ENCODE measurements at regions not wholly inside any gene's neighbourhood (a gene's known extent, or its start where the extent isn't known, plus 50 kb on each side); places are given as distances from the start of the nearest gene placed in this dataset.
"Not testable (repeated sequence)": the region's sequence is repeated elsewhere in the genome, so short reads cannot be mapped to it uniquely, and the experiment has no call there.

DNA sequence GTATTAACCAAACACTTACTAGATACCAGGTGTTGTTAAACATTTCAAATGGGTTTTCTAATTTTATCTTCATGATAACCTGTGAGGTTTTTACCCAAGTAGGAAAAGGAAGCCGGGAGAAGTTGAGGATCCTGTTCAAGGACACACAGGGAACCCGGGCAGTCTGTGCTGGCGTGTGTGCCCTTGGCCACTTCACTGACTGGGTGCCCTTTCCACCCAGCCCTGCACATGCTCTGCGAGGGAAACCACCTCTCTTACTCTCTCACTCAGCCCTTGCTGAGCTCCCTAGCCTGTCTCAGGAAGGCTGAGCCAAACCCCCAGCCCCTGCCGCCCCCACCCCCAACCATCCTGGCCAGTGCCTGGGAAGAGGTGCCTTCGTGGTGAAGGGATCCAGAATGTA, 51.8 kb downstream of the TEX44 start:
- DNase-seq = no peak

DNA sequence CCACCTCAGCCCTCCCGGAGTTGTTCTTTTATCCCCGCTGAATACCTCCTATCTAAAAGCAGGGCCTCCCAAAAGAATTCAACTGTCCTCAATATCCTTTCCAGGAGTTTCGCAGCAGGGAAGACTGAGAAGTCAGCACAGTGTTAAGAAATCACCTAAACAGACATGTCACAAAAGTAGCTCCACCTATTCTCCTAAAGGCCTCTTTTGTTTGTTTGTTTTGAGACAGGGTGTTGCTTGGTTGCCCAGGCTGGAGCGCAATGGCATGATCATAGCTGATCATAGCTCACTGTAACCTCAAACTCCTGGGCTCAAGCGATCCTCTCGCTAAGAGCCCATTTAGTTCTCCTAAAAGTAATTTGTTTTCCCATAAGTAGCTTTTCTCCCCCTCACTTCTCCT, 53.8 kb downstream of the TEX44 start:
- DNase-seq = no peak

DNA sequence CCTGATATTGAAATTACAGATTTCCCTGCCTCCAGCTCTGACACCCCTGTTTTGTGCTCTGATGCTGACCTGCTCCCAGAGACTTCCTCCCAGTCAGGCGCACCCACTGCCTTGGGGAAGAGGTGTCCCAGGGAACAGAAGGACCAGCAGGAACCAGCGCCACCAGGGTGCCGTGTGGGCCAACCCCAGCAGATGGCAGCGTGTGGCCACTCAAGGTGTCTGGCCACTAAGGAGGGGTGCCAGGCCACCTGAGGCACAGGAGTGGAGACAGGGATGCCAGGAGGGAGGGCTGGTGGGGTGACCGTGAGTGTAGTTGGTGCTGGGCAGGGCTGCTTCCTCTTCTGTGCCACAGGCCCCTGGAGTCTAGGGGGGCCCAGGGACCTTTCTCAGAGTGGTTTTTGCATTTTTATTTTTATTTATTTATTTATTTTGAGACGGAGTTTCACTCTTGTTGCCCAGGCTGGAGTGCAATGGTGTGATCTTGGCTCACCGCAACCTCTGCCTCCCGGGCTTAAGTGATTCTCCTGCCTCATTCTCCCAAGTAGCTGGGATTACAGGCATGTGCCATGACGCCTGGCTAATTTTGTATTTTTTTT, 56.0 kb downstream of the TEX44 start:
- peak; percentile 12 for DNase-seq

DNA sequence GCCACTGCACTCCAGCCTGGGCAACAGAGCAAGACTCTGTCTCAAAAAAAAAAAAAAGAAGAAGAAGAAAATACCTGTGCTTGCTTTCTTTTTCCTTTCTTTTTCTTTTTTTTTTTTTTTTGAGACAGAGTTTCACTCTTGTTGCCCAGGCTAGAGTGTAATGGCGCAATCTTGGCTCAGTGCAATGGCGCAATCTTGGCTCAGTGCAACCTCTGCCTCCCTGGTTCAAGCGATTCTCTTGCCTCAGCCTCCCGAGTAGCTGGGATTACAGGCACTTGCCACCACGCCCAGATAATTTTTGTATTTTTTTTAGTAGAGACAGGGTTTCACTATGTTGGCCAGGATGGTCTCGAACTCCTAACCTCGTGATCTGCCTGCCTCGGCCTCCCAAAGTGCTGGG, 56.8 kb upstream of the PTMA start:
- not testable (repeated sequence) for DNase-seq

DNA sequence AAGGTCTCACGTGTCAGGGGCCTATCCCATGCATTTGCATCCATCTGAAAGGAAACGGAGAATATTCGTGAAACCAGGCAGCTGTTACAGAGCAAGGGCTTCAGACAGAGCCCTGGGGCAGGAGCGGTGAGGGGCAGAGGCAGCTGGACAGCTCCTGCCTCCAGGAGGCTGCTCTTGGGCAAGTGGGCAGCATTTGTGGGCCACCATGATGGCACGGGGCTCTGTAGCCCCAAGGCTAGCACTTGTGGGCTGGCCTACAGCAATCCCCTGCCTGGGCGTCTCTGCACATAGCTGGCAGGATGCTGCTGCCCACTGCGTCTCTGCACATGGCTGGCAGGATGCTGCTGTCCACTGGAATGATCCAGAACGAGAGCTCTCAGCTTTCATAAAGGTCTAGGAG, 52.8 kb upstream of the PTMA start:
- no peak for DNase-seq

DNA sequence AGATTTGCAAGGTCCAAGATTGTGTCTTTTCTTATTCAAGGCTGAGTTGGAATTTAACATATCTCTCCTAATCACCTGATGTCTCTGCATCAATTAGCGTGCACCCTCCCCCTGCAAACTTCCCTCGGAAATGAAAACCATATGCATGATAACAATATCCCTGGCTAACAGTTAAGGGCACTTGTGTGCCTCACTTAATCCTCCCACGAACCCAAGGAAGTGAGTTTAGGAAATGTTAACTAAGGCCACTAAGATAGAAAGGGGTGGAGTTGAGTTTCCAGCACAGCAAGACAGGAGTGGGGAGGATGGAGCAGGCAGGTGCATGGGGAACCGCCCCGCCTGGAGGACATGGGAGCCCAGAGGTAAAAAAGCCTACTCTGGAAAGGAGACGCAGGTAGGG, 52.4 kb upstream of the PTMA start:
- no peak for DNase-seq

Data from central memory CD4-positive, alpha-beta T cell (primary cell).